K562 (cell line): ENCODE measurements at regions not wholly inside any gene's neighbourhood (a gene's known extent, or its start where the extent isn't known, plus 50 kb on each side); places are given as distances from the start of the nearest gene placed in this dataset.

ENCODE experiments used
- ATAC-seq: fragments of 200-7000 bp; cut with Tn5 transposase; 3 replicates; pipeline ENCODE4 v1.9.1; 2020; ENCODE audit warnings: moderate library complexity
- BruUV-seq: library from RNA; stranded (reverse); fragments of 400-500 nt; replicated peaks from 2 replicates; lab custom pipeline; 2021; lab: Mats Ljungman, UMichigan
- CTCF ChIA-PET: fragments of 300-600 bp; formaldehyde crosslinking; extraction: SDS; loops from one replicate; lab custom pipeline; 2021; ENCODE audit warnings: low intra/inter-chr PET ratio; lab: Yijun Ruan, JAX
- POLR2A ChIA-PET: fragments of 300-600, 350-650 bp; sonication (Branson Sonifier 250); formaldehyde crosslinking; extraction: SDS; loops from one replicate; lab custom pipeline; 2021; ENCODE audit warnings: antibody characterized with exemption, inconsistent platforms; lab: Yijun Ruan, JAX
- DNase-seq, 4 experiments: peaks; one replicate each; pipeline versions ENCODE4 v3.0.0 to v3.0.0-alpha.2; 2011 to 2018; ENCODE audit warnings: low spot score in 3 of 4, mixed read lengths in 3 of 4; ENCODE audit errors: extremely low read depth in 1 of 4
- FAIRE-seq: peaks from 2 replicates; lab custom pipeline; 2011; peaks lifted over from hg19 to GRCh38; lab: Jason Lieb, UNC
- H2AFZ ChIP-seq: 2 replicates; pipeline ENCODE4 v1.6.0; 2011; ENCODE audit warnings: low read depth, low read length, control low read depth, inconsistent platforms
- H3K27ac ChIP-seq: fragments of 200-600 bp; 3 replicates; pipeline ENCODE4 v1.8.0; 2011; ENCODE audit warnings: low read depth, mild to moderate bottlenecking, control low read depth, inconsistent platforms, low read length, moderate library complexity, mixed read lengths; ENCODE audit errors: extremely low read depth
- H3K27me3 ChIP-seq, 2 experiments: fragments of 300-600 bp in 1 of 2; 2 replicates in 1 of 2; 3 replicates in 1 of 2; pipeline versions ENCODE4 v1.6.0 to v1.8.0; 2011; ENCODE audit warnings: inconsistent platforms in 2 of 2, low read length in 2 of 2, mild to moderate bottlenecking in 1 of 2, mixed read lengths in 1 of 2, moderate library complexity in 1 of 2; ENCODE audit not compliant: control insufficient read depth in 2 of 2, insufficient read depth in 2 of 2
- H3K36me3 ChIP-seq: fragments of 300-600 bp; 3 replicates; pipeline ENCODE4 v1.8.0; 2011; ENCODE audit warnings: mild to moderate bottlenecking, low read length, inconsistent platforms; ENCODE audit not compliant: control insufficient read depth, insufficient read depth
- H3K4me1 ChIP-seq, 2 experiments: fragments of 200-600 bp in 1 of 2; replicated peaks in 1 of 2; 2 replicates in 1 of 2; 3 replicates in 1 of 2; pipeline versions ENCODE4 v1.5.1 to v1.8.0; 2011; ENCODE audit warnings: inconsistent platforms in 2 of 2, low read length in 2 of 2, mild to moderate bottlenecking in 1 of 2, mixed read lengths in 1 of 2, moderate library complexity in 1 of 2; ENCODE audit not compliant: control insufficient read depth in 2 of 2, insufficient read depth in 2 of 2
- H3K4me2 ChIP-seq: 2 replicates; pipeline ENCODE4 v1.6.1; 2011; ENCODE audit warnings: low read length, control low read depth, inconsistent platforms, mixed read lengths; ENCODE audit not compliant: insufficient read depth
- H3K4me3 ChIP-seq: fragments of 200-600 bp; sonication (generic), shearing (Covaris generic); 2 replicates; pipeline ENCODE4 v1.5.1; 2016; ENCODE audit warnings: control low read depth, inconsistent platforms
- H3K79me2 ChIP-seq: fragments of 200-600 bp; 3 replicates; pipeline ENCODE4 v1.8.0; 2011; ENCODE audit warnings: low read length, inconsistent platforms; ENCODE audit not compliant: control insufficient read depth, insufficient read depth
- H3K9ac ChIP-seq, 2 experiments: 2 replicates each; pipeline versions ENCODE4 v1.6.0 to v1.6.1; 2011; ENCODE audit warnings: low read depth in 2 of 2, low read length in 2 of 2, control low read depth in 1 of 2, inconsistent platforms in 1 of 2, mild to moderate bottlenecking in 1 of 2, mixed read lengths in 1 of 2; ENCODE audit not compliant: insufficient read depth in 1 of 2
- H3K9me1 ChIP-seq: one replicate; pipeline ENCODE4 v1.6.0; 2011; ENCODE audit warnings: inconsistent platforms, mild to moderate bottlenecking, low read length, moderate library complexity; ENCODE audit not compliant: control insufficient read depth, insufficient read depth
- H3K9me3 ChIP-seq: replicated peaks from 2 replicates; pipeline ENCODE4 v1.5.1; 2011; ENCODE audit warnings: low read depth, low read length, inconsistent platforms; ENCODE audit not compliant: control insufficient read depth, insufficient read depth
- H4K20me1 ChIP-seq: replicated peaks from 2 replicates; pipeline ENCODE4 v1.6.1; 2011; ENCODE audit warnings: low read length, inconsistent platforms, mixed read lengths; ENCODE audit not compliant: control insufficient read depth, insufficient read depth
- BCOR ChIP-seq: fragments of 450-650 bp; IDR thresholded peaks from 2 replicates; pipeline ENCODE4 v1.6.1; 2016
- CHCHD3 ChIP-seq: fragments of 250-450 bp; sonication (Bioruptor Pico); IDR thresholded peaks from 2 replicates; pipeline ENCODE4 v2.1.2; 2022; ENCODE audit warnings: mild to moderate bottlenecking
- FOSL1 ChIP-seq: fragments of 200-800 bp; sonication (Bioruptor generic); conservative IDR thresholded peaks from 2 replicates; pipeline ENCODE4 v1.6.1; 2016; ENCODE audit warnings: missing genetic modification characterization, missing compliant biosample characterization
- RBM25 ChIP-seq: fragments of 200-400 bp; formaldehyde crosslinking; IDR thresholded peaks from 2 replicates; pipeline ENCODE4 v1.6.1; 2018; ENCODE audit warnings: low read length, low read depth, moderate library complexity; ENCODE audit not compliant: severe bottlenecking
- ZNF277 ChIP-seq: fragments of 250-450 bp; sonication (Bioruptor Pico); IDR thresholded peaks from 2 replicates; pipeline ENCODE4 v1.8.0; 2022; ENCODE audit warnings: inconsistent platforms, mild to moderate bottlenecking, moderate library complexity, borderline replicate concordance
- ZNF77 ChIP-seq: fragments of 250-450 bp; sonication (Bioruptor Pico); IDR thresholded peaks from 2 replicates; pipeline ENCODE4 v1.5.0; 2020
- WGBS: fragments of 100-300 bp; shearing (Covaris generic); methylation state at CpG from one replicate; pipeline ENCODE4 v1.1.6; 2016; ENCODE audit warnings: low coverage, mixed read lengths; ENCODE audit not compliant: insufficient coverage; ENCODE audit errors: missing lambda C conversion rate; 5-methylcytosine and 5-hydroxymethylcytosine counted together
- in situ Hi-C: fragments of 300-500 bp; cut with MboI; formaldehyde crosslinking; loops from 4 replicates; pipeline ENCODE4 v1.15.0; 2018; ENCODE audit warnings: inconsistent platforms, mixed read lengths
- intact Hi-C: fragments of 100-400 bp; cut with micrococcal nuclease; formaldehyde crosslinking; loops from 2 replicates; pipeline ENCODE4 v1.14.2; 2022

- TF ChIP-seq FOSL1 (tag) (0 out of 2 replicates have a peak, but pooled peaks have one; percentile 17), ZNF77 (no peak)
Observed at GRCh38 chr5:174431504-174431903, 292.9 kb upstream of the MSX2 start (continued).

GRCh38 chr5:174433098-174433497 lies 291.3 kb upstream of the MSX2 start:
- intact Hi-C loops (no loop called here), in situ Hi-C loops (no loop called here)
- CTCF ChIA-PET: no interaction called here
- Histone ChIP-seq H3K9me3 (no peaks in the 10 kb centered on the region), H3K79me2 (no peaks in the 10 kb centered on the region), H3K9ac (no peak overlapping the region), H3K27me3 (peaks cover 7 to 29% of the 10 kb centered on the region in 2 experiments; a peak in 4 of 5 replicates), H3K36me3 (no peaks in the 10 kb centered on the region), H3K4me1 (no peaks in the 10 kb centered on the region), H3K9me1 (peaks cover 5% of the 10 kb centered on the region), H3K4me2 (no peak overlapping the region), H2AFZ (no peak overlapping the region), H3K4me3 (no peak overlapping the region), H4K20me1 (no peaks in the 10 kb centered on the region)
- DNase-seq (no peak), FAIRE-seq (no peak)
- 0% methylated on average over 2 of the region's 2 CpGs for WGBS
- no peak for TF ChIP-seq ZNF277
- peak; percentile 95 for TF ChIP-seq RBM25
- TF ChIP-seq CHCHD3 (CRISPR knock-in tag): no peak
- TF ChIP-seq BCOR: 0 out of 2 replicates have a peak, but pooled peaks have one; percentile 21
- TF ChIP-seq, all 486 proteins: peak for 2
- POLR2A ChIA-PET: interaction anchor here (0.8 kb wide), 1 partner anchor 8 kb away, joined by 5 read pairs; no protein-coding TSS in a partner anchor
- ATAC-seq: no peak
- no peak overlapping the region for H3K27ac ChIP-seq
- BruUV-seq: no TSS peak
